ENCODE measurements at regions not wholly inside any gene's neighbourhood (a gene's known extent, or its start where the extent isn't known, plus 50 kb on each side); places are given as distances from the start of the nearest gene placed in this dataset.

GRCh38 chr12:94032368-94032767, 116.0 kb upstream of the PLXNC1 start:
- no peak for DNase-seq

DNA sequence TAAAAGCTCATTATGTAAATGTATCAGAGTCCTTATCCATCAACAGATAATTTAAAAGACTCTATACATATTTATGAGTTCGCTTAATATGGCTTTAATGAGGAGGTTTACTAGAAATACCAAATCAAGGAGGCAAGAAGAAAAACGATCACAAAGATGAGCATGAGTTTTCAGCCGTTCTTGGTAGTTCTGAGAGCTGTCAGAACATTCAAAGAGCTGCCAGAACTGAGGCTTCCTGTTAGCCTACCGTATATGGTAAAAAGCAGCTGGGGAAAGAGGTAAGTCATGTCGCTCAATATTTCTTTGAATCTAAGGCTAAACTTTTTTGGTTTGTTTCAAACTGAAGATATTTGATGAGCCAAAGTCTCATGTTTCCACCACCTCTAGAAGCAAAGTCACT, 115.3 kb upstream of the PLXNC1 start:
- no peak for DNase-seq

DNA sequence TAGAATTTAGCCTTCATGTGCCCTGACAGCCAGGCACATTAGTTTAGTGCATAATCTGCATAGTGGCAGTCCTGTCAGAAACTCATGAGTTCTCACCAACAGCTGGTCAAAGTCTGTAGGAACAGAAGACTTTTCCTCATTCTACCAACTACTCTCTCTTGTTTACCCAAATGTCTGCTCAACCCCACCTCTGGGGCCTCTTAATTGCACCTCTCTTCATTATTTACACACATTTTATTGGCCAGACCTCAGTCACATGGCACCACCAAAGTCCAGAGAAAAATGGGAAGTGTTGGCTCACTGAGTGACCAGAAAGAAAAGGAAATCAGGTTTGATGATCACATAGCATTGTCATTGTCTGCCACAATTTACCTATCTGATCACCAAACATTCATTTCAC, 114.6 kb upstream of the PLXNC1 start:
- no peak for DNase-seq

GRCh38 chr12:94037444-94037843, 110.9 kb upstream of the PLXNC1 start:
- DNase-seq, result no peak

GRCh38 chr12:94038605-94039004, 109.8 kb upstream of the PLXNC1 start:
- DNase-seq, result no peak

GRCh38 chr12:94039199-94039840, 109.1 kb upstream of the PLXNC1 start:
- no peak for DNase-seq

DNA sequence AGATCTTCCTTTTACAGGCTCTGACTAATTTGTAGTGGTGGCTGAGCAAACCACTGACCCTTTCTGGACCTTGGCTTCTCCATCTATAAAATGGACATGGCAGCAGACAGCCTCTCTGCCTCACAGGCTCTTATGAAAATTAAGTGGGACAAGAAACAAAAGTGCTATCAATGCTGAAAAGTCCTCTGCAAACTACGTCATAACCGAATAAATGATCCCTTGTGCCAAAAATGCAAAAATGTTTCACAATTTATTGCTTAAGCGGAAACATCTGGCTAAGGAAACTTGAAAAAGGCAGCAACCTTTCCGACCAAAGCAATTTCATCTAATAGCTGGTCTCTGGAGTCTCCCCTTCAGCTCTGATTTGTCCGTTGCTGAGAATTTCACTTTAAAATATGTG, 108.5 kb upstream of the PLXNC1 start:
- DNase-seq, result peak; percentile 13

DNA sequence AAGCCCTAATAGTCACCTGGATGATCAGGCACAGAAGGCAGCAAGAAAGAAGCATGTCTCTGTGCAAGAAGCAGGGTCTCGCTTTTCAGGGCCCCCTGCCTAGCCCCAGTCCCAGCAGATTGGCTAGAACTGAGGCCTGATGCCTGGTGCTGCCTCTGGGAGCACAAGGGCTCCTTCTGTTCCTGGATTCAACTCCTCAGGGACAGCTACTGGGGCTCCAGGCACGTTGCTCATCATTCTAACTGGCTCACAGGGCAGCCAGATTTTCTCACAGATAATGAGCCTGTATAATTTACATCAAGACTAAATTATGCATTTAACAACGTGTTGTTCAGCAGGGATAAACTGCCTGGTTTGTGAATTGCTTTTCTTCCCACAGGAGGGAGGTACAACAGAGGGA, 106.5 kb upstream of the PLXNC1 start:
- no peak for DNase-seq

- no peak for DNase-seq
Observed at GRCh38 chr12:94042321-94042720, 106.1 kb upstream of the PLXNC1 start.

DNA sequence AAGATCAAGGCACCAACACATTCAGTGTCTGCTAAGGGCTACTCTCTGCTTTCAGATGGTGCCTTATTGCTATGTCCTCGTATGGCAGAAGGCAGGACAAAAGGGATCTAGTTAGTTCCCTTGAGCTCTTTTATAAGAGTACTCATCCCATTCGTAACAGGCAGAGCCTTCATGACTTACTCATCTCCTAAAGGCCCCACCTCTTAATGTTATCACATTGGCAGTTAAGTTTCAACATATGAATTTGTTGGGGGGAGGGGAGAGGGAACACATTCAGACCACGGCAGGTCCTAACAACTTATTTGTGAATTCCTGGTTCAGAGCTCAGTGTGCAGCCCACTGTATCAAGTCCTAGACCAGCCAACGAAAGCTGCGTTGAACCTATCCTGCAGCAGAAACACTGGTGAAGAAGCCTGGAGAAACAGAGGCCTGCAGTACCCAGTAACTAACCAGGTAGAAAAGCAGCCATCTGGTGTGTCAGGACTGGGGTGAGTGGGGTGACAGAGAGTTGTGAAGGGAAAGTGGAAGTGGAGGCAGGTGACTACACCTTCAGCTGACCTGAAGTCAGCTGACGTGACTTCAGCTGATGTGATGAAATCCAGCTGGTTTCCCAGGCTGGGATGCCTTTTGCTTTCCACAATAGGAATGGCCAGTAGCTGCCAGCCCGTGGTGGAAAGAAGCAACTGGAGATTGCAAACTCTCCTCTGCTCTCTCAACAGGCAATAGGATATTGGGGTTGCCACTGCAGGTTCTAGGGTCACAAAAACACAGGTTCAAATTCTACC, 101.6 kb upstream of the PLXNC1 start:
- DNase-seq, result no peak

GRCh38 chr12:94047781-94048567, 100.4 kb upstream of the PLXNC1 start:
- no peak for DNase-seq

DNA sequence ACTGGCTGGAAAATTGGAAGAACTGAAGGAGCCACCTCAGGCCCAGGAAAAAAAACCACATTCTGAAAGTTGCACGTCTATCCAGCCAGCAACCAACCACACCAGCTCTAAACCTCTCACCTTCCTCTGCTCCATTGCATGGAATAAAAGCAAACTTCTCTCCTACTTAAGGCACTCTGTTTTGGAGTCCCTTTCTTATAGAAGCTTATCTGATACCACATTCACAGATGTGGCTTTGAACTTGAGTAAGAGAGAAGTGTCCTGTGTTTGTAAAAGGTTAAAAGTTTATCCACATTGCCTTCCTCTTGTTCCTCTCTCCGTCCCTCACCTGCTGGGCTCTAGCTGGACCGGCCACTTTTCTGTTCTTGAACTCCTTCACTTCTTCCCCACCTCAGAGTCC, 99.6 kb upstream of the PLXNC1 start:
- DNase-seq, result no peak

DNA sequence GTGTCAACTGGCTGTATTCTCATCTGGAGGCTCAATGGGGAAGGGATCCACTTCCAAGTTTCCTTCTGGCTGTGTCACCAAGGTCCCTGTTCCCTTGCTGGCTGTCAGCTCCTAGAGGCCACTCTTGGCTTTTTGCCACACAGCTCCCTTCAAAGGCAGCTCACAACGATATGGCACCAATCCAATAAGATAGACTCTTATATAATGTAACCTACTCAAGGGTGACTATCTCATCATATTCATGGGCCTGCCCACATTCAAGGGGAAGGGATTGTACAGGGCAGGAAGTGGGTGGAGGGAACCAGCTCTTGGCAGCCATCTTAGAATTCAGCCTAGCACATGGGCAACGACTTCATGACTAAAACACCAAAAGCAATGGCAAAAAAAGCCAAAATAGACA, 98.7 kb upstream of the PLXNC1 start:
- DNase-seq, result no peak

GRCh38 chr12:94053676-94054075, 94.7 kb upstream of the PLXNC1 start:
- DNase-seq, result no peak

DNA sequence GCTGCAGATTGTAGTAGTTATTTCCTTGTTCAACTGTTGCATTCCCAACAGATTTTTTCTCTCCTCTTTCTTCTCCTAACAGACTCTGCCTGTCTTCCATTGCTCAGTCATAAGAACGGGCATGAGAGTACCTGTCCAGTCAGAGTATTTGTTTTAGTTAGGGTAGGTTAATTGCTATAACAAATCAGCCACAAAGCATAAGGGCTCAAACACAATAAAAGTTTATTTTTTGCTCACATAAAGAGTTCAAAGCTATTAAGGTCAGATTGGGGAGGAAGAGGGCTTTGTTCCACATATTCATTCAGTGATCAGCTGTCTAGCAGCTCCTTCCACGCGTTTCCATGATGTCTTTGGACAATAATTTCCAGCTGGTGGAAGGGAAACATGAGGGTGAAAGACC, 92.8 kb upstream of the PLXNC1 start:
- DNase-seq, result no peak

DNA sequence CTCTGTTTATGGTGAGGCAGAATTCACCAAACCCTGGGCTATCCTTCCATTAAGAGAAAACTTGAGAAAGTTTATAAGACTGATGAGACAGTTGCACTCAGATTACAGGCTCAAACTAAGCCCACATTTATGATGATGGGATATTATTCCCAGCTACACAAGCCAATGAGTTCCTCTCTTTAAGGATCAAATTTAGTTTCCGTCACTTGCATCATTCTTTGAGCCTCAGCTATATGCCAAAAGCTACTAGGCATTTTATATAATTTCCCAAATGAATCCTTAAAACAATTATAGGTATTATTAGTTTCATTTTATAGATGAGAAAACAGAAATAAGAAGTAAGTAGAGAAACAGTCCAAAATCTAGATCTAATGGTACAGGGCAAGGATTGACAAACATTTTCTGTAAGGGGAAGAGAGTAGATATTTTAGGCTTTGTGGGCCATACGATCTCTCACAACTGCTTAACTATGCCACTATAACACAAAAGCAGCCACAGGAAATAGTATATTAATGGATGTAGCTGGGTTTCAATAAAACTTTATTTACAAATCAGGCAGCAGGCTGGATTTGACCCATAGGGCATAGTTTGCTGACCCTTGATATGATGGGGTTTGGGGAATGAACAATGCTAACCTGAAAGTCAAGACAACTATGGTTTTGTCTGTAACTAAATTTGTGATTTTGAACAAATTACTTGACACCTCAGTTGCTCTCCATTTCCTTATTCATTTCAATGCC, 91.8 kb upstream of the PLXNC1 start:
- DNase-seq, result no peak

GRCh38 chr12:94057262-94058151, 90.9 kb upstream of the PLXNC1 start:
- no peak for DNase-seq

DNA sequence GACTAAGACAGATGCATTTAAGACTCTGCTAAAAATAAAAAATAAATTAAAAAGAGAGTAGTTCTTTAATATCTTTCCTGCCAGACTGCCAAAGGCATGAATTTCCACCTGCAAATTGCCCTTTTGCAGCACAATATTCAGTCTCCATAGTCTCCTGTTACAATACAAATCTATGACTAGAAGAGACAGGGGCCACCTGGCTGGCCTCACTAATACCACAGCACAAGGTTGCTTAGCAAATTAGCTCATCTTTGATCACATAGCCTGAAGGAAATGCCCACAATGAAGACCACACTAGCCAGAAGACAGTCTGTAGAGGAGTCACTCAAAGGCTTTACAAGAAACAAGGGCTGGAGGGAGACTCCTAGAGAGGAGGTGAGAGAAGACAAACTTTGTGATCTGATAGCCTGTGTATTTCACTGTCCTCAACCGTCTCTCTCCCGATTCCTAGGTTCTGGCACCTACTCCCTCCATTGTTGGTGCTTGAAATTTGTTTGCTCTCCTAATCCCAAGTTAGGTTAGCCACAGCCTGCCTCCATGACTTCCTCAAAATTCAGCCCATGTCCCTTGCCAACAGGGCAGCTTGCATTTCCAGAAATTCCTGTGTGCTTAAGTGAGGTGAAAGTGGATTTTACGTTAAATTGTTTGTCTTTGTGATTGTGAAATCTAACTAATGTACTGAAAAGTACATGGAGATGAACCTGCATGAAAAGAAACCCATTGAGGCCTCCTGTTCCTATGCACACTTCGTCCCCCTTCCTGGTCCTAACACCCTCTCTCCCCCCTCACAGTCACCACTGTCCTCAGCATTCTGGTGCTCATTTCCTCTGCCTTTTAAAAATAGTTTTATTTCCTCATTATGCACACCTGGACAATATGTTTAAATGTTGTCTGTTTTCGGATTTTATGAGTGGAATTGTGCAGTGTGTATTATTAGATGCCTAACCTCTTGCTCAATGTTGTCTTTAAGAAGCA, 88.7 kb upstream of the PLXNC1 start:
- no peak for DNase-seq

DNA sequence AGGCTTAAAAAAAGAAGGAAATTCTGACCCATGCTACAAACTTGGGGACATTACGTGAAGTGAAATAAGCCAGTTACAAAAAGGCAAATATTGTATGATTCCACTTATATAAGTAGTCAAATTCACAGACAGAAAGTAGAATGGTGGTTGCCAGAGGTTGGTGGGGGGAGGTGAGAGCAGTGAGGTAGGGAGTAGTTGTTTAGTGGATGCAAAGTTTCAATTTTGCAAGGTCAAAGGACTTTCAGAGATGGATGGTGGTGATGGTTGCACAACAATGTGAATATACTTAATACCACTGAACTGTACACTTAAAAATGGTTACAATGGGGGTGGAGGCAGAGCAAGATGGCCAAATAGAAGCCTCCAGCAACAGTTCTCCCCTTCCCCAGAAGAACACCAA, 86.2 kb upstream of the PLXNC1 start:
- DNase-seq, result no peak

GRCh38 chr12:94062796-94063635, 85.4 kb upstream of the PLXNC1 start:
- DNase-seq, result no peak
